Psoas muscle (tissue), 7 donors: ENCODE measurements at regions not wholly inside any gene's neighbourhood (a gene's known extent, or its start where the extent isn't known, plus 50 kb on each side); places are given as distances from the start of the nearest gene placed in this dataset.
"Not testable (repeated sequence)": the region's sequence is repeated elsewhere in the genome, so short reads cannot be mapped to it uniquely, and the experiment has no call there.

ENCODE experiments used
- ATAC-seq, 4 donors: fragments of 200-7000 bp; cut with Tn5 transposase; one replicate each; pipeline ENCODE4 v1.9.1; 2020; ENCODE audit warnings: moderate library complexity in 3 of 4, mild to moderate bottlenecking in 2 of 4
- DNase-seq, 2 donors: peaks; one replicate each; pipeline ENCODE4 v3.0.0-alpha.2; 2020
- H3K27ac ChIP-seq: fragments of 200-600 bp; one replicate; pipeline ENCODE4 v1.8.0; 2022
- H3K27me3 ChIP-seq, 3 donors: fragments of 200-600 bp in 1 of 3; one replicate each; pipeline versions ENCODE4 v1.6.1 to v1.8.0; 2013 to 2022; ENCODE audit warnings: low read length in 2 of 3, mild to moderate bottlenecking in 2 of 3, moderate library complexity in 1 of 3; ENCODE audit not compliant: insufficient read depth in 3 of 3
- H3K36me3 ChIP-seq, 2 donors: fragments of 200-600 bp in 1 of 2; one replicate each; pipeline versions ENCODE4 v1.6.1 to v1.8.0; 2013 to 2022; ENCODE audit warnings: low read depth in 1 of 2, mild to moderate bottlenecking in 1 of 2, moderate library complexity in 1 of 2; ENCODE audit not compliant: insufficient read depth in 1 of 2
- H3K4me1 ChIP-seq: fragments of 200-600 bp; one replicate; pipeline ENCODE4 v1.8.0; 2022
- H3K4me3 ChIP-seq: fragments of 200-600 bp; one replicate; pipeline ENCODE4 v1.8.0; 2022; ENCODE audit warnings: mild to moderate bottlenecking
- H3K9me3 ChIP-seq: fragments of 200-600 bp; one replicate; pipeline ENCODE4 v1.8.0; 2022
- WGBS, 3 donors: extraction: QIAGEN DNeasy Blood & Tissue Kit; methylation state at CpG; one replicate each; pipeline versions ENCODE4 v1.1.6 to v1.1.7; 2013; 5-methylcytosine and 5-hydroxymethylcytosine counted together
- intact Hi-C, 2 donors: fragments of 100-400 bp; cut with DNase I; formaldehyde crosslinking; loops; one replicate each; pipeline versions ENCODE4 v1.11.0 to v1.14.2; 2022
- TF ChIP-seq, protein P1 (sequence below): fragments of 200-600 bp; IDR thresholded peaks from one replicate; pipeline ENCODE4 v1.8.0; 2022; ENCODE audit warnings: antibody characterized with exemption
- donor health status: healthy with polysubstance abuse.
- donor health status: DM: no; HTN: no; CAD: no; lungs with moderate emphysema.
- donor health status: Bipolar disorder and iron deficiency.
- donor health status: healthy.
- donor health status: DM: yes; HTN: yes; CAD: no.
- donor health status: DM: no; HTN: no; CAD: no.
- donor health status: DM: yes; HTN: yes; CAD: no.

DNA sequence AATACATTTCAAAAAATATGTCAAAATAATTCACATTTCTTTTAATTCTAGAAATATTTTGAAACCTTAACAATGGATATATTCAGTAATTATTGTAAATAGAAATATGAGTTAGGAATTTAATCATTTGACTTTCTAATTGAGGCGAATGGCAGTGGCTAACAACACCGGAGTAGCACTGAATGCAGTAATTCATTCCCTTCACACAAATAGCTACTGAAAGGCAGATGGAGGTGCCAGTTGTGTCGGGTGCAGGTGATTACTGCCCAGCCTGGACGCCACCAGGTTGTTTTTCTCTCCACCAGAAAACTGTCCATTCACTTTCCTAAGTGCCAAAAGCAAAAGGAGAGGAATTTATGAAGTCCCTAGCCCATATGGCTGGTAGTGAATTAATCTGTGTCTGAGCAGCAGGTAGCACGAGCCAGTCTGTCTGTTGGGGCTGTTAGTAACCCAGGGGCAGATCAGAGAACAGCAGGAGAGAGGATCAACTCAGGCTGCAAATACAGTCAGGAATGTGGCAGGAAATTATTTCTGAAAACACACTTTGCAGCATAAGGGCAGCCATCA, 79.3 kb upstream of the GMNC start:
- Histone ChIP-seq H3K36me3 (no peaks in the 10 kb centered on the region), H3K27ac (no peak overlapping the region), H3K9me3 (no peaks in the 10 kb centered on the region), H3K4me1 (no peaks in the 10 kb centered on the region), H3K27me3 (no peaks in the 10 kb centered on the region), H3K4me3 (no peak overlapping the region)
- DNase-seq (no peak), ATAC-seq (no peak)
- WGBS, 3 donors, result 23 to 26% (median 23%) methylated on average over 5 of the region's 5 CpGs
- intact Hi-C loops, result no loop called here
- TF ChIP-seq, protein P1, sequence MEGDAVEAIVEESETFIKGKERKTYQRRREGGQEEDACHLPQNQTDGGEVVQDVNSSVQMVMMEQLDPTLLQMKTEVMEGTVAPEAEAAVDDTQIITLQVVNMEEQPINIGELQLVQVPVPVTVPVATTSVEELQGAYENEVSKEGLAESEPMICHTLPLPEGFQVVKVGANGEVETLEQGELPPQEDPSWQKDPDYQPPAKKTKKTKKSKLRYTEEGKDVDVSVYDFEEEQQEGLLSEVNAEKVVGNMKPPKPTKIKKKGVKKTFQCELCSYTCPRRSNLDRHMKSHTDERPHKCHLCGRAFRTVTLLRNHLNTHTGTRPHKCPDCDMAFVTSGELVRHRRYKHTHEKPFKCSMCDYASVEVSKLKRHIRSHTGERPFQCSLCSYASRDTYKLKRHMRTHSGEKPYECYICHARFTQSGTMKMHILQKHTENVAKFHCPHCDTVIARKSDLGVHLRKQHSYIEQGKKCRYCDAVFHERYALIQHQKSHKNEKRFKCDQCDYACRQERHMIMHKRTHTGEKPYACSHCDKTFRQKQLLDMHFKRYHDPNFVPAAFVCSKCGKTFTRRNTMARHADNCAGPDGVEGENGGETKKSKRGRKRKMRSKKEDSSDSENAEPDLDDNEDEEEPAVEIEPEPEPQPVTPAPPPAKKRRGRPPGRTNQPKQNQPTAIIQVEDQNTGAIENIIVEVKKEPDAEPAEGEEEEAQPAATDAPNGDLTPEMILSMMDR, result no peak

DNA sequence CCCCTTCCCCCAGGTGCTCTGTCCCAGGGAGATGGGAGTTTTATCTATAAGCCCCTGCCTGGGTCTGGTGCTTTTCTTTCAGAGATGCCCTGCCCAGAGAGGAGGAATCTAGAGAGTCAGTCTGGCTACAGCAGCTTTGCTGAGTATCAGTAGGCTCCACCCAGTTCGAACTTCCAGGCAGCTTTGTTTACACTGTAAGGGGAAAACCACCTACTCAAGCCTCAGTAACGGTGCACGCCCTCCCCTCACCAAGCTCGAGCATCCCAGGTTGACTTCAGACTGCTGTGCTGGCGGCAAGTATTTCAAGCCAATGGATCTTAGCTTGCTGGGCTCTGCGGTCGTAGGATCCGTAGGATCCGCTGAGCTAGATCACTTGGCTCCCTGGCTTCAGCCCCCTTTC, 72.1 kb upstream of the GMNC start:
- H3K27ac ChIP-seq, H3K4me1 ChIP-seq, H3K9me3 ChIP-seq, H3K4me3 ChIP-seq, DNase-seq, intact Hi-C loops, ATAC-seq, H3K27me3 ChIP-seq, H3K36me3 ChIP-seq: not testable (repeated sequence)
- 56 to 68% (median 65%) methylated on average over 9 of the region's 9 CpGs for WGBS, 3 donors

DNA sequence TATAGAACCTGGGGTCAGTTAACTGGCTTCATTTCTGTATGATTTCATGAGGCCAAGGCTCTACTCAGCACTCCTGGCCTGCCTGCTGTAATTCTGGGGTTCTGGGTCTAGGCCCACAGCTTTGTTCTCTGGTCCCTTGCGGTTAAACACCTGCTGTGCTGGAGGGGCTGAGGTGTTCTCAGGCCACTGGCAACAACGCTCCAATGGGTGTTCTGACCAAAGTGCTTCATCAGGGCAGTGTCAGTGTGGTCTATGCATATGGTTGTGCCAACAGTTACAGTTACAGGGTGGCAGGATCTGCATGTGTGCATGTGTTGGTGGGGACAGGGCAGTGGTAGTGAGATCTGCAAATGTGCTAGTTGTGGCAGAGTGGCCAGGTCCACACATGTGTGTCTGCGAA, 64.1 kb upstream of the GMNC start:
- no peaks in the 10 kb centered on the region for H3K4me1 ChIP-seq
- no peaks in the 10 kb centered on the region for H3K36me3 ChIP-seq
- no peaks in the 10 kb centered on the region for H3K27me3 ChIP-seq
- 76 to 84% (median 77%) methylated on average over 3 of the region's 3 CpGs for WGBS, 3 donors
- no peak overlapping the region for H3K27ac ChIP-seq
- ATAC-seq (no peak), DNase-seq (no peak)
- no peaks in the 10 kb centered on the region for H3K9me3 ChIP-seq
- intact Hi-C loops, result no loop called here
- TF ChIP-seq, protein P1, result no peak
- no peak overlapping the region for H3K4me3 ChIP-seq

DNA sequence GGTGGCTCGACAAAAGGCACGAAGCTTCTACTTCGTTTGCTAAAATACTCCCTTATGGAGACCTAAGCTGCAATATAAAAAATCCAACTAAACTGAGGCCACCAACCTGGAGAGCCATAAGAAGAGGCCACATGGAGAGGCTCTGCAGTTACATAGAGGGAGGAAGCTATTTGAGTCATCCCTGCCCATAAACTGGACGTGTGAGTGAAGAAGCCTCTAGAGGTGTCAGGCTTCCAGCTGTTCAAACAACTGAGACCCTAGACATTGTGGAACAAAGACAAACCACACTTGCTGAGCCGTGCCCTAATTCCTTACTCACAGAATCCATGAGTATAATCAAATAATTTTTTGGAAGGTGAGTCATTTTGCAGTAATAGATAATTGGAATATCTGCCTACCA, 50.2 kb upstream of the GMNC start:
- intact Hi-C loops, result no loop called here
- no peaks in the 10 kb centered on the region for H3K9me3 ChIP-seq
- no peak overlapping the region for H3K27ac ChIP-seq
- H3K4me1 ChIP-seq, result no peaks in the 10 kb centered on the region
- ATAC-seq, result no peak
- no peaks in the 10 kb centered on the region for H3K36me3 ChIP-seq
- DNase-seq, result no peak
- H3K27me3 ChIP-seq, result no peaks in the 10 kb centered on the region
- TF ChIP-seq, protein P1, result no peak
- 32 to 45% (median 39%) methylated on average over 5 of the region's 5 CpGs for WGBS, 3 donors
- no peak overlapping the region for H3K4me3 ChIP-seq
